K562 (cell line): ENCODE measurements at regions not wholly inside any gene's neighbourhood (a gene's known extent, or its start where the extent isn't known, plus 50 kb on each side); places are given as distances from the start of the nearest gene placed in this dataset.

Experiments used
- ATAC-seq: fragments of 200-7000 bp; cut with Tn5 transposase; 3 replicates; pipeline ENCODE4 v1.9.1; 2020; ENCODE audit warnings: moderate library complexity
- BruUV-seq: library from RNA; stranded (reverse); fragments of 400-500 nt; replicated peaks from 2 replicates; lab custom pipeline; 2021; lab: Mats Ljungman, UMichigan
- CTCF ChIA-PET: fragments of 300-600 bp; formaldehyde crosslinking; extraction: SDS; loops from one replicate; lab custom pipeline; 2021; ENCODE audit warnings: low intra/inter-chr PET ratio; lab: Yijun Ruan, JAX
- POLR2A ChIA-PET: fragments of 300-600, 350-650 bp; sonication (Branson Sonifier 250); formaldehyde crosslinking; extraction: SDS; loops from one replicate; lab custom pipeline; 2021; ENCODE audit warnings: antibody characterized with exemption, inconsistent platforms; lab: Yijun Ruan, JAX
- DNase-seq, 4 experiments: peaks; one replicate each; pipeline versions ENCODE4 v3.0.0 to v3.0.0-alpha.2; 2011 to 2018; ENCODE audit warnings: low spot score in 3 of 4, mixed read lengths in 3 of 4; ENCODE audit errors: extremely low read depth in 1 of 4
- FAIRE-seq: peaks from 2 replicates; lab custom pipeline; 2011; peaks lifted over from hg19 to GRCh38; lab: Jason Lieb, UNC
- H2AFZ ChIP-seq: 2 replicates; pipeline ENCODE4 v1.6.0; 2011; ENCODE audit warnings: low read depth, low read length, control low read depth, inconsistent platforms
- H3K27ac ChIP-seq: fragments of 200-600 bp; 3 replicates; pipeline ENCODE4 v1.8.0; 2011; ENCODE audit warnings: low read depth, mild to moderate bottlenecking, control low read depth, inconsistent platforms, low read length, moderate library complexity, mixed read lengths; ENCODE audit errors: extremely low read depth
- H3K27me3 ChIP-seq, 2 experiments: fragments of 300-600 bp in 1 of 2; 2 replicates in 1 of 2; 3 replicates in 1 of 2; pipeline versions ENCODE4 v1.6.0 to v1.8.0; 2011; ENCODE audit warnings: inconsistent platforms in 2 of 2, low read length in 2 of 2, mild to moderate bottlenecking in 1 of 2, mixed read lengths in 1 of 2, moderate library complexity in 1 of 2; ENCODE audit not compliant: control insufficient read depth in 2 of 2, insufficient read depth in 2 of 2
- H3K36me3 ChIP-seq: fragments of 300-600 bp; 3 replicates; pipeline ENCODE4 v1.8.0; 2011; ENCODE audit warnings: mild to moderate bottlenecking, low read length, inconsistent platforms; ENCODE audit not compliant: control insufficient read depth, insufficient read depth
- H3K4me1 ChIP-seq, 2 experiments: fragments of 200-600 bp in 1 of 2; replicated peaks in 1 of 2; 2 replicates in 1 of 2; 3 replicates in 1 of 2; pipeline versions ENCODE4 v1.5.1 to v1.8.0; 2011; ENCODE audit warnings: inconsistent platforms in 2 of 2, low read length in 2 of 2, mild to moderate bottlenecking in 1 of 2, mixed read lengths in 1 of 2, moderate library complexity in 1 of 2; ENCODE audit not compliant: control insufficient read depth in 2 of 2, insufficient read depth in 2 of 2
- H3K4me2 ChIP-seq: 2 replicates; pipeline ENCODE4 v1.6.1; 2011; ENCODE audit warnings: low read length, control low read depth, inconsistent platforms, mixed read lengths; ENCODE audit not compliant: insufficient read depth
- H3K4me3 ChIP-seq: fragments of 200-600 bp; sonication (generic), shearing (Covaris generic); 2 replicates; pipeline ENCODE4 v1.5.1; 2016; ENCODE audit warnings: control low read depth, inconsistent platforms
- H3K79me2 ChIP-seq: fragments of 200-600 bp; 3 replicates; pipeline ENCODE4 v1.8.0; 2011; ENCODE audit warnings: low read length, inconsistent platforms; ENCODE audit not compliant: control insufficient read depth, insufficient read depth
- H3K9ac ChIP-seq, 2 experiments: 2 replicates each; pipeline versions ENCODE4 v1.6.0 to v1.6.1; 2011; ENCODE audit warnings: low read depth in 2 of 2, low read length in 2 of 2, control low read depth in 1 of 2, inconsistent platforms in 1 of 2, mild to moderate bottlenecking in 1 of 2, mixed read lengths in 1 of 2; ENCODE audit not compliant: insufficient read depth in 1 of 2
- H3K9me1 ChIP-seq: one replicate; pipeline ENCODE4 v1.6.0; 2011; ENCODE audit warnings: inconsistent platforms, mild to moderate bottlenecking, low read length, moderate library complexity; ENCODE audit not compliant: control insufficient read depth, insufficient read depth
- H3K9me3 ChIP-seq: replicated peaks from 2 replicates; pipeline ENCODE4 v1.5.1; 2011; ENCODE audit warnings: low read depth, low read length, inconsistent platforms; ENCODE audit not compliant: control insufficient read depth, insufficient read depth
- H4K20me1 ChIP-seq: replicated peaks from 2 replicates; pipeline ENCODE4 v1.6.1; 2011; ENCODE audit warnings: low read length, inconsistent platforms, mixed read lengths; ENCODE audit not compliant: control insufficient read depth, insufficient read depth
- BRF1 ChIP-seq: IDR thresholded peaks from 3 replicates; pipeline ENCODE4 v1.6.1; 2011; ENCODE audit warnings: borderline replicate concordance, mild to moderate bottlenecking; ENCODE audit not compliant: insufficient read length; ENCODE audit errors: extremely low read depth
- HEY1 ChIP-seq: fragments of 250-450 bp; sonication (Bioruptor Pico); IDR thresholded peaks from 2 replicates; pipeline ENCODE4 v1.5.0; 2020; ENCODE audit warnings: mild to moderate bottlenecking, moderate library complexity, borderline replicate concordance
- POLR3A ChIP-seq: IDR thresholded peaks from 2 replicates; pipeline ENCODE4 v1.6.1; 2011; ENCODE audit warnings: borderline replicate concordance, mild to moderate bottlenecking, moderate library complexity; ENCODE audit not compliant: insufficient read length, insufficient read depth; ENCODE audit errors: extremely low read depth
- RAD51 ChIP-seq: fragments of 450-650 bp; IDR thresholded peaks from 2 replicates; pipeline ENCODE4 v1.7.1; 2016; ENCODE audit warnings: low read depth, mild to moderate bottlenecking, borderline replicate concordance
- RBM34 ChIP-seq: fragments of 200-400 bp; formaldehyde crosslinking; IDR thresholded peaks from 2 replicates; pipeline ENCODE4 v1.6.1; 2018; ENCODE audit warnings: low read length, borderline replicate concordance; ENCODE audit not compliant: insufficient read depth
- SRSF7 ChIP-seq: fragments of 200-400 bp; formaldehyde crosslinking; optimal IDR thresholded peaks from 2 replicates; pipeline ENCODE3; 2017; ENCODE audit warnings: mild to moderate bottlenecking, low read depth, low read length
- ZBTB33 ChIP-seq: sonication (generic); formaldehyde crosslinking; IDR thresholded peaks from 2 replicates; pipeline ENCODE4 v1.8.1; 2023; ENCODE audit warnings: mild to moderate bottlenecking, missing genetic modification reagents
- ZKSCAN3 ChIP-seq: fragments of 250-450 bp; sonication (Bioruptor Pico); IDR thresholded peaks from 2 replicates; pipeline ENCODE4 v1.4.0; 2020
- ZNF175 ChIP-seq: fragments of 200-800 bp; sonication (Bioruptor generic); IDR thresholded peaks from 2 replicates; pipeline ENCODE4 v1.6.1; 2016; ENCODE audit warnings: low read depth, mild to moderate bottlenecking, missing genetic modification characterization, missing compliant biosample characterization
- ZNF644 ChIP-seq: fragments of 200-800 bp; sonication (Bioruptor generic); IDR thresholded peaks from 2 replicates; pipeline ENCODE4 v1.6.1; 2016; ENCODE audit warnings: low read depth, missing genetic modification characterization, missing compliant biosample characterization
- WGBS: fragments of 100-300 bp; shearing (Covaris generic); methylation state at CpG from one replicate; pipeline ENCODE4 v1.1.6; 2016; ENCODE audit warnings: low coverage, mixed read lengths; ENCODE audit not compliant: insufficient coverage; ENCODE audit errors: missing lambda C conversion rate; 5-methylcytosine and 5-hydroxymethylcytosine counted together
- in situ Hi-C: fragments of 300-500 bp; cut with MboI; formaldehyde crosslinking; loops from 4 replicates; pipeline ENCODE4 v1.15.0; 2018; ENCODE audit warnings: inconsistent platforms, mixed read lengths
- intact Hi-C: fragments of 100-400 bp; cut with micrococcal nuclease; formaldehyde crosslinking; loops from 2 replicates; pipeline ENCODE4 v1.14.2; 2022

- Histone ChIP-seq H3K4me3 (no peak overlapping the region), H3K4me2 (no peak overlapping the region), H4K20me1 (no peaks in the 10 kb centered on the region; the same call in 1 of the 2 replicates), H3K9me1 (no peaks in the 10 kb centered on the region), H2AFZ (no peak overlapping the region), H3K27me3 (no peaks in the 10 kb centered on the region), H3K79me2 (no peaks in the 10 kb centered on the region), H3K9me3 (no peaks in the 10 kb centered on the region), H3K9ac (no peak overlapping the region), H3K4me1 (no peaks in the 10 kb centered on the region), H3K36me3 (no peaks in the 10 kb centered on the region), H3K27ac (no peak overlapping the region)
- no peak for ATAC-seq
- WGBS: 0% methylated on average over 3 of the region's 3 CpGs
- TF ChIP-seq HEY1 (CRISPR knock-in tag) (no peak), POLR3A (no peak), RBM34 (no peak), ZNF644 (tag) (no peak), SRSF7 (no peak), ZKSCAN3 (CRISPR knock-in tag) (no peak), RAD51 (no peak), BRF1 (no peak), ZBTB33 (CRISPR knock-in tag) (no peak), ZNF175 (CRISPR knock-in tag) (no peak)
- intact Hi-C loops: no loop called here
- DNase-seq: no peak
- ChIA-PET POLR2A (no interaction called here), CTCF (no interaction called here)
- no TSS peak for BruUV-seq
- in situ Hi-C loops: no loop called here
- FAIRE-seq: no peak
These were observed 60.3 kb upstream of the ABLIM1 start for GRCh38 chr10:114718374-114718773.
